NCI-H69 (cell line): ENCODE measurements at regions not wholly inside any gene's neighbourhood (a gene's known extent, or its start where the extent isn't known, plus 50 kb on each side); places are given as distances from the start of the nearest gene placed in this dataset.

Experiments used
- DNase-seq: peaks from one replicate; lab custom pipeline; 2025; lab: John Stamatoyannopoulos, UW

DNA sequence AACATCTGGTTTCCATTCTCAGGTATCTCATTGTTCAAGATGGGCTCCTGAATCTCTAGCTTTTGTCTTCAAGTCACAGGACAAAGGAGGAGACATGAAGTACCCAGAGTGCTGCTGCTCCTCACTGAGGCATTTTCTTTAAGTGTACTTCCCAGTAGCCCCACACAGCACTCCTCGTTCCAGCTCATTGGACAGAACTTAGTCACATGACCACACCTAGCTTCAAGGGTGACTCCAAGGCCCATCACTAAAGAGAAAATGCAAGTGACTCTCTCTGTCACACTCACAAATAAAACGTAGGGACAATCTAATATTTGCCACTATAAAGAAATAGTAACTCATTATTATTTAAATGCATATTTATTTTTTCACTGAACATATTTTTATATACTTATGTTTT lies 58.3 kb upstream of the NEUROD6 start:
- no peak for DNase-seq

DNA sequence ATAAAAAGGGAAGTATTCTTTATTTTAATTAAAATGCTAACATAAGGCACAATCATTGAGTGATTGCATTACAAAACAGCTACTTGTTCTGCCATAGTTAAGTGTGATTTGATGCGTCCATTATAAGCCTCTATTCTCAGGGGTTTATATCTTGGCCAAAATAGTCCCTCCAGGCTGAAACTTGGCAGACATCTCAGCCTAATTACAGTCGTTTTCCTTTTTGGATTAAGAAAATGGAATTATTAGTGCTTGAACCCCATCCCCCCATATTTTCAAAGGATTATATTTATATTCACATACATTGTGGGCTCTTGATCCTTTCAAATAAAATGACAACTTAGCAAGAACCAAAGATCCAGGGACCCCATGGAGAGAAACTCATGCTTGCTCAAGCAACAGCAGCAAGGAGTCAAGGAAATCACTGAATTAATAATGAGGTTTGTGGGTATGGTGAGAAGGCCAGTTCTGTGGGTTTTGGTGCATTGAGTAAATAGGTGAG lies 66.7 kb upstream of the NEUROD6 start:
- no peak for DNase-seq

GRCh38 chr7:31408140-31408729 lies 67.7 kb upstream of the NEUROD6 start:
- DNase-seq, result peak; percentile 47

GRCh38 chr7:31410265-31410664 lies 69.7 kb upstream of the NEUROD6 start:
- no peak for DNase-seq

DNA sequence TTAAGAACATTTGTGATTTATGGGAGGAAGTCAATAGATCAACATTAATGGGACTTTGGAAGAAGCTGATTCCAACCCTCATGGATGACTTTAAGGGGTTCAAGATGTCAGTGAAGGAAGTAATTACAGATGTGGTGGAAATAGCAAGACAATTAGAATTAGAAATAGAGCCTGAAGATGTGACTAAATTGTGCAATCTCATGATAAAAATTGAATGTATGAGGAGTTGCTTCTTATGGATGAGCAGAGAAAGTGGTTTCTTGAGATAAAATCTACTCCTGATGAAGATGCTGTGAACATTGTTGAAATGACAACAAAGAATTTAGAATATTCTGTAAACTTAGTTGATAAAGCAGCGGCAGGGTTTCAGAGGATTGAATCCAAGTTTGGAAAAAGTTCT lies 70.9 kb upstream of the NEUROD6 start:
- no peak for DNase-seq

DNA sequence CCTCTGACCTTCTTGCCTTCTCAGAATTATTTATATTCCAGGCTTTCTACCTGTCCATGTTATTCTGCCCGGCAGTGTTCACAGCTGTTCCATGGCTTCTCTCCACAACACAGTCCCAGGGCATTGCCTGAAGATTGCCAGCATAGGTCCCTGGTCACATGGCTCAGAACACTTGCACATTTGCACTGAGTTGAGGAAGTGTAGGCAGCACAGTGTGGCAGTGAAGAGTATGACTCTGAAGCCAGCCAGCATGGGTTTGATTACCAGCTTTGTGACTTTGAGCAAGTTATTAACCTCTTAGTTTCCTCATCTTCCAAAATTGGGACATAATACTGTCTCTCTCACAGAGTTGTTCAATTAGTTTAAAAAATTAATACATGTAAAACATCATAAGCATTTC lies 73.2 kb upstream of the NEUROD6 start:
- DNase-seq, result no peak

GRCh38 chr7:31416381-31416870 lies 75.9 kb upstream of the NEUROD6 start:
- peak; percentile 42 for DNase-seq

DNA sequence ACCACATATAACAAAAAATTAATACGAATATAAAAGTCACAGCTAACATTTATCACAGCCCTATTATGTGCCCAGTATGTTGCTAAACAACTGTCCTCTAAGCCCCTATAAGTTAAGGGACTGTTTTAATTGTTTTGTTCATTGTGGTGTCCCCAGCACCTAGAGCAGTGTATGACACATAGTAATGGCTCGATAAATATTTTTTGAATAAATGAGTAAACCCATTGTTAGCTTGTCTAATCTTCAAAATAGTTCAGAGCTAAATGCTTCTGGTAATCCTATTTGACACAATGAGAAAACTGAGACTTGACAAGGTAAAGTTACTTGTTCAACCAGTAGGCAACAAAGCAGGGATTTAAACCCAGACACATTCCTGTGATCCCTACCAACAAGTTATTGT lies 78.4 kb upstream of the NEUROD6 start:
- no peak for DNase-seq

DNA sequence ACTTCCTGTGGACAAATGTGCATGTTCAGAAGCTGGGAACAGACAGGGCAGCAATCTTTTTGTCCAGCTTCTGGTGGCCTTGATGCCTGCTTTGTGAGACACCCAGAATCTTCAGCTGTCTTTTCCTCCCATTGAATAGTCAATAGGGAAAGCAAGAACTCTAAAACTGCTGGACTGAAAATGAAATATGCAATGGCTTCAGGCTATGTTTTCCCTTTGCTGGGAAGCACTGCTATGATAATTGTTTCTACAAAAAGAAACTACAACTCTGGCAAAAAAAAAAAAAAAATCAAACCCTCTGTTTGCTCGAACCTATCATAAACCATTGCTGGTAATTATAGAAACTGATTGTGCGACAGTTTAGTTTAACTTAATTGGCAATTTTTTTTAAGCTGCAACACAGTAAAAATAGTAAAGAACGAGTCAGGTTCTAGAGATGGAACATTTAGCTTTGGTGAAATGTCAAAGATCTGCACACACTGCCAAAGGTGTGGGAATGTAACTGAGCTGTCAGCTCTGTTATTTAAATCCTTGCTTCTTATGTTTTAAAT lies 79.1 kb upstream of the NEUROD6 start:
- no peak for DNase-seq

DNA sequence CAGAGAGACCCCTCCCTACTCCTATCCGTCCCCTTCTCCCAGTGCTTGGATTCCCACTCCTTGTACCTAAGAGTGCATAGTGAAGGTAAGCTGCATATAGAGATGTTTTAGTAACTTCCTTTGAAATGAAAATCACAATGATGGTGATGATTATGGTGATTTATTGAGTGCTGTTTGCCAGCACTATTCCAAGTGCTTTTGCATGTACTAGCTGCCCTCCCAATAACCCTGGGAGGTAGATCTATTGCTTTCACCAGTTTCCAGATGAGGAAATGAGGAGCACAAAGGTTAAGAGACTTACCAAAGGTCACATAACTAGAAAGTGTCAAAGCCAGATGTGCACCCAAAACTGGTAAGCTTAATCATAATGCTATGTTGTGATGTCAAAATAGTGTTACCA lies 80.4 kb upstream of the NEUROD6 start:
- no peak for DNase-seq

DNA sequence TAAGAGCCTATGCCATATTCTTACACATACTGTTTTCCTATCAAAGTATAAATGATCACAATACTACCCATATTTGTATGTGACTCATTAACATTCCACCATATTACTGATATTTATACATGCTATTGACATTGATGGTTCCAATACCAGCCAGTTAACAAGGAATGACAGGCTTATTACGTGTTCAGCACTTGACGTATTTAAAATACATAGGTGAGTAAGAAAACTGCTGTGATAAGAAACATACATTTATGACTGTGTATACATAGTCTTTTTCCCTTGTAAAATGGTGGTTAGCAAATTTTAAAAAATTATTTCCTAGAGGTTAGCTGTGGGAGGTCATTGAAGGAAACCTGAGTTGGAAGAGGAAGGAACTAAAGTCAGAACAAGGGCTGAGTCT lies 81.1 kb upstream of the NEUROD6 start:
- DNase-seq, result no peak

DNA sequence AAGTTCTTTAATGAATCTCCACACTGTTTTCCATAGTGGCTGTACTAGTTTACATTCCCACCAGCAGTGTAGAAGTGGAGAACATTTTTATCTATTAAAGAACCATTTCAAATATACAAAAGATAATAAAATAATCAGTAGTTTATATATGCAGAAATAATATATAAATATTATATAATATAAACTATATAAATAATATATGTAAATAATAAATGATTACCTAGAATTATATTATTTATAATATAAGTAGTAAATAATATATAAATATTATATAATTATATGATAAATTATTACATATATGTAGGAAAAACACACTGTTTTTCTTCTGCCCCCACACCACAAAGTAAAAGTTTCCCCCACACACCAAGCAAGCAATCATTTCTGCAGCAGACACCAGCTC lies 83.5 kb upstream of the NEUROD6 start:
- DNase-seq, result no peak

DNA sequence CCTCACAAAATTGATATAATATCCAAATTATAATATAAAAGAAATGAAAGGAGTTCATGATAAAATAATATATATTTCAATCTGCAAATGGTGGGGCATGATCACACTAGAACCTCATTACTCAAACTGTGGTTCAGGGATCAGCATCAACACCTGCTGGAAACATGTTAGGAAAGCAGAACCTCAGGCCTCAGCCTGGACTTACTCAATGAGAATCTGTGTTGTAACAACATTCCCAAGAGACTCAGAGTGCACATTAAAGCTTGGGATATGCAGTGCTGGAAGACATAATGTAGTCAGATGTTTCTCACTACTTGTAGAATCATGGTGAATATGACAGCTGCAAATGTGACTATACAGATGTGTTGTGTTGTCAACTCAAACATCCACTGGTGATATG lies 81.7 kb upstream of the ITPRID1 start:
- peak; percentile 12 for DNase-seq

- no peak for DNase-seq
Measured at GRCh38 chr7:31432836-31433340, 81.0 kb upstream of the ITPRID1 start.

GRCh38 chr7:31437250-31437865 lies 76.5 kb upstream of the ITPRID1 start:
- DNase-seq, result peak; percentile 55

- DNase-seq, result no peak
Measured at GRCh38 chr7:31439165-31439564, 74.7 kb upstream of the ITPRID1 start.

DNA sequence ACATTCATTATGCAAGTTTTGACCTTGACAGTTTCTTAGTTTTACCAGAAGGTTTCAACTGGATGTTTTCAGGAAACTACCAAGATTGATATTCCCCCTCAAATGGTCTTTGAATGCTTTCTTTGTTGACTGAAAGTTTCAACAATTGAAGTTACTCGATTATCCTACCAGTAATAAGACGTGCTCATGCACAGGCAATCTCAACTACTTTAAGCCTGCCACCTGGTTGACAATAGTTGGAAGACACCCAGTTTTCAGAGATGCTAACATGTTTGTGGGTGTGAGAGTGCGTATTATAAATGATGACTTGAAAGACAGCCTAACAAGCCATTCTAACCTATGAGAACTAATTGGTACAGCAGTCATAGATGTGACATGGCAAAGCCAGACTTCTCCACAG lies 73.4 kb upstream of the ITPRID1 start:
- DNase-seq, result no peak

GRCh38 chr7:31442626-31443025 lies 71.3 kb upstream of the ITPRID1 start:
- DNase-seq, result no peak

DNA sequence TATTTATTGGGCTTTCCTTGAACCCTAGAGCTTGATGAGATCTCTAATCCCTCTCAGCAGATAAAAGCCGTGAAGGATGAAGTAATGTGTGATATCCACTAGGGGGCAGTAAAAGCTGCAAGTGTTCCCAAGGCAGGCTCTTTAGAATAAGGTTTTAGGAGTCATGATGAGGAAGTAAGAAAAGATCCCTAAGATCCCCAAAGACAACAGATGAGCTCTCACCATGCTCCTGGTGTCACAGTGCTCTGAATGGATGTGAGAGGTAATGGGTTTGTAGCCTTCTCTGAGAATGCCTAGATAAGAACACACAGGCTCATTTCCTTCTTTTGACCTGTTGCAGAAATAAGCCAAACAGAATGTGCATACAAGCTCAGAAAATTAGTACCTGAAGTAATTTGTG lies 70.4 kb upstream of the ITPRID1 start:
- peak; percentile 82 for DNase-seq

DNA sequence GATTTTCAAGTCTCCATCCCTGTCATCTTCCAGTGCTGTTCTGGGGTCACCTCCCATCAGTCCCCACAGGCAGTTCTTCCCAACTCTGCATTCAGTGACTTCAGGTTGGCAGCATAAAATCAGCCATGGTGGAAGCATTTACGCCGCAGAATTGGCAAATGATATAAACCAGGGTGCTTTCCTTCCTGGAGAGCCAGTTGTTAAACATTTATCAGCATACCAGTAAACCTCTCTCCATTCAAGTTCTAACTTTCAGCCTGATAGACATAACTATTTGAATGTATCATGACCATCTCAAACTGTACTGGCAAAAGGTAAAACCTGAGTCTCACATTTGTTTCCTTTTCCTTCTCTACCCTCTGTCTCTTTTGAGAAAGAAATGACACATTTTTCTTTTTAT lies 69.7 kb upstream of the ITPRID1 start:
- DNase-seq, result no peak

GRCh38 chr7:31445686-31446355 lies 68.1 kb upstream of the ITPRID1 start:
- no peak for DNase-seq

DNA sequence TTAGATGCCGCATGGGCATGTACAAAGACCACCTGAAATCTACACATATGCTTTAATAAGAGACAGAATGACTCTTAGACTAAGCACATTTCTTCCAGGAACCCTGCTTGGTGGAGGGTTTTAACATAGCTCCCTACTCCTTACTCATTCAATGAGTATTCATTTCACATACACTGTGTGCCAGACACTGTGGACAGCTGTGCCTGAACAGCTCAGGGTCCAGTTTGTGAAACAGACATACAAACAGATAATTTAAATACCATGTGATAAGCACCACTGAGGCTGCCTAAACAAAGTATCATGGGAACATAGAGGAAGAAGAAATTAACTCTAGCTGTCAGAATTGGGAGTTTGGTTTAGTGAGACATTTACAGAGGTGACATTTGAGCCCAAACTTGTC lies 65.2 kb upstream of the ITPRID1 start:
- no peak for DNase-seq

- DNase-seq, result no peak
Measured at GRCh38 chr7:31455844-31456243, 58.0 kb upstream of the ITPRID1 start.
